K562 (cell line): ENCODE measurements at regions not wholly inside any gene's neighbourhood (a gene's known extent, or its start where the extent isn't known, plus 50 kb on each side); places are given as distances from the start of the nearest gene placed in this dataset.

Experiments
- ATAC-seq: fragments of 200-7000 bp; cut with Tn5 transposase; 3 replicates; pipeline ENCODE4 v1.9.1; 2020; ENCODE audit warnings: moderate library complexity
- BruUV-seq: library from RNA; stranded (reverse); fragments of 400-500 nt; replicated peaks from 2 replicates; lab custom pipeline; 2021; lab: Mats Ljungman, UMichigan
- CTCF ChIA-PET: fragments of 300-600 bp; formaldehyde crosslinking; extraction: SDS; loops from one replicate; lab custom pipeline; 2021; ENCODE audit warnings: low intra/inter-chr PET ratio; lab: Yijun Ruan, JAX
- POLR2A ChIA-PET: fragments of 300-600, 350-650 bp; sonication (Branson Sonifier 250); formaldehyde crosslinking; extraction: SDS; loops from one replicate; lab custom pipeline; 2021; ENCODE audit warnings: antibody characterized with exemption, inconsistent platforms; lab: Yijun Ruan, JAX
- DNase-seq, 4 experiments: peaks; one replicate each; pipeline versions ENCODE4 v3.0.0 to v3.0.0-alpha.2; 2011 to 2018; ENCODE audit warnings: low spot score in 3 of 4, mixed read lengths in 3 of 4; ENCODE audit errors: extremely low read depth in 1 of 4
- FAIRE-seq: peaks from 2 replicates; lab custom pipeline; 2011; peaks lifted over from hg19 to GRCh38; lab: Jason Lieb, UNC
- H2AFZ ChIP-seq: 2 replicates; pipeline ENCODE4 v1.6.0; 2011; ENCODE audit warnings: low read depth, low read length, control low read depth, inconsistent platforms
- H3K27ac ChIP-seq: fragments of 200-600 bp; 3 replicates; pipeline ENCODE4 v1.8.0; 2011; ENCODE audit warnings: low read depth, mild to moderate bottlenecking, control low read depth, inconsistent platforms, low read length, moderate library complexity, mixed read lengths; ENCODE audit errors: extremely low read depth
- H3K27me3 ChIP-seq, 2 experiments: fragments of 300-600 bp in 1 of 2; 2 replicates in 1 of 2; 3 replicates in 1 of 2; pipeline versions ENCODE4 v1.6.0 to v1.8.0; 2011; ENCODE audit warnings: inconsistent platforms in 2 of 2, low read length in 2 of 2, mild to moderate bottlenecking in 1 of 2, mixed read lengths in 1 of 2, moderate library complexity in 1 of 2; ENCODE audit not compliant: control insufficient read depth in 2 of 2, insufficient read depth in 2 of 2
- H3K36me3 ChIP-seq: fragments of 300-600 bp; 3 replicates; pipeline ENCODE4 v1.8.0; 2011; ENCODE audit warnings: mild to moderate bottlenecking, low read length, inconsistent platforms; ENCODE audit not compliant: control insufficient read depth, insufficient read depth
- H3K4me1 ChIP-seq, 2 experiments: fragments of 200-600 bp in 1 of 2; replicated peaks in 1 of 2; 2 replicates in 1 of 2; 3 replicates in 1 of 2; pipeline versions ENCODE4 v1.5.1 to v1.8.0; 2011; ENCODE audit warnings: inconsistent platforms in 2 of 2, low read length in 2 of 2, mild to moderate bottlenecking in 1 of 2, mixed read lengths in 1 of 2, moderate library complexity in 1 of 2; ENCODE audit not compliant: control insufficient read depth in 2 of 2, insufficient read depth in 2 of 2
- H3K4me2 ChIP-seq: 2 replicates; pipeline ENCODE4 v1.6.1; 2011; ENCODE audit warnings: low read length, control low read depth, inconsistent platforms, mixed read lengths; ENCODE audit not compliant: insufficient read depth
- H3K4me3 ChIP-seq: fragments of 200-600 bp; sonication (generic), shearing (Covaris generic); 2 replicates; pipeline ENCODE4 v1.5.1; 2016; ENCODE audit warnings: control low read depth, inconsistent platforms
- H3K79me2 ChIP-seq: fragments of 200-600 bp; 3 replicates; pipeline ENCODE4 v1.8.0; 2011; ENCODE audit warnings: low read length, inconsistent platforms; ENCODE audit not compliant: control insufficient read depth, insufficient read depth
- H3K9ac ChIP-seq, 2 experiments: 2 replicates each; pipeline versions ENCODE4 v1.6.0 to v1.6.1; 2011; ENCODE audit warnings: low read depth in 2 of 2, low read length in 2 of 2, control low read depth in 1 of 2, inconsistent platforms in 1 of 2, mild to moderate bottlenecking in 1 of 2, mixed read lengths in 1 of 2; ENCODE audit not compliant: insufficient read depth in 1 of 2
- H3K9me1 ChIP-seq: one replicate; pipeline ENCODE4 v1.6.0; 2011; ENCODE audit warnings: inconsistent platforms, mild to moderate bottlenecking, low read length, moderate library complexity; ENCODE audit not compliant: control insufficient read depth, insufficient read depth
- H3K9me3 ChIP-seq: replicated peaks from 2 replicates; pipeline ENCODE4 v1.5.1; 2011; ENCODE audit warnings: low read depth, low read length, inconsistent platforms; ENCODE audit not compliant: control insufficient read depth, insufficient read depth
- H4K20me1 ChIP-seq: replicated peaks from 2 replicates; pipeline ENCODE4 v1.6.1; 2011; ENCODE audit warnings: low read length, inconsistent platforms, mixed read lengths; ENCODE audit not compliant: control insufficient read depth, insufficient read depth
- CHAMP1 ChIP-seq: fragments of 450-650 bp; IDR thresholded peaks from 2 replicates; pipeline ENCODE4 v1.6.1; 2016; ENCODE audit warnings: mild to moderate bottlenecking
- FOXA3 ChIP-seq, 2 experiments: fragments of 450-650 bp in 1 of 2; sonication (generic) in 1 of 2; formaldehyde crosslinking; IDR thresholded peaks in 1 of 2; conservative IDR thresholded peaks in 1 of 2; 2 replicates each; pipeline versions ENCODE4 v1.4.0 to v1.8.0; 2020 to 2022; ENCODE audit warnings: mild to moderate bottlenecking in 2 of 2, missing genetic modification reagents in 1 of 2
- GTF2E2 ChIP-seq: fragments of 200-800 bp; sonication (Bioruptor generic); IDR thresholded peaks from 2 replicates; pipeline ENCODE4 v1.6.1; 2016; ENCODE audit warnings: missing genetic modification characterization, missing compliant biosample characterization
- JUN ChIP-seq, 2 experiments: sonication (generic) in 1 of 2; formaldehyde crosslinking in 1 of 2; IDR thresholded peaks; 2 replicates each; pipeline versions ENCODE4 v1.6.1 to v1.8.0; 2012 to 2022; ENCODE audit warnings: borderline replicate concordance in 2 of 2, mild to moderate bottlenecking in 2 of 2, improper control_type of control experiment in 1 of 2, low read depth in 1 of 2, low read length in 1 of 2, missing genetic modification reagents in 1 of 2
- MAX ChIP-seq: sonication (generic); formaldehyde crosslinking; IDR thresholded peaks from 2 replicates; pipeline ENCODE4 v1.9.0; 2022; ENCODE audit warnings: mild to moderate bottlenecking, missing genetic modification reagents
- MITF ChIP-seq: IDR thresholded peaks from 2 replicates; pipeline ENCODE4 v1.6.1; 2014; ENCODE audit warnings: antibody characterized with exemption
- NCOA1 ChIP-seq: fragments of 450-650 bp; IDR thresholded peaks from 2 replicates; pipeline ENCODE4 v1.6.1; 2016; ENCODE audit warnings: low read depth
- NFIC ChIP-seq: fragments of 450-650 bp; IDR thresholded peaks from 2 replicates; pipeline ENCODE4 v1.6.1; 2017; ENCODE audit warnings: mild to moderate bottlenecking, inconsistent platforms
- NFXL1 ChIP-seq: fragments of 450-650 bp; formaldehyde crosslinking; IDR thresholded peaks from 2 replicates; pipeline ENCODE4 v1.4.0; 2021; ENCODE audit warnings: mild to moderate bottlenecking
- POLR2AphosphoS2 ChIP-seq: IDR thresholded peaks from 2 replicates; pipeline ENCODE4 v1.6.1; 2012; ENCODE audit warnings: low read length, improper control_type of control experiment
- RB1 ChIP-seq: fragments of 450-650 bp; IDR thresholded peaks from 2 replicates; pipeline ENCODE4 v1.6.1; 2017; ENCODE audit warnings: low read depth, mild to moderate bottlenecking
- RBM15 ChIP-seq: fragments of 200-400 bp; formaldehyde crosslinking; IDR thresholded peaks from 2 replicates; pipeline ENCODE4 v1.6.1; 2018; ENCODE audit warnings: mild to moderate bottlenecking, low read length, moderate library complexity; ENCODE audit not compliant: insufficient read depth
- SFPQ ChIP-seq: fragments of 200-400 bp; formaldehyde crosslinking; IDR thresholded peaks from 2 replicates; pipeline ENCODE4 v1.6.1; 2017; ENCODE audit warnings: mild to moderate bottlenecking, low read depth, low read length, moderate library complexity
- TAF15 ChIP-seq: fragments of 200-400 bp; formaldehyde crosslinking; IDR thresholded peaks from 2 replicates; pipeline ENCODE4 v1.6.1; 2017; ENCODE audit warnings: mild to moderate bottlenecking, low read depth, low read length, moderate library complexity
- ZNF184 ChIP-seq: sonication (generic); formaldehyde crosslinking; IDR thresholded peaks from 2 replicates; pipeline ENCODE4 v1.5.0; 2020; ENCODE audit warnings: missing genetic modification reagents
- ZNF3 ChIP-seq: fragments of 250-450 bp; sonication (Bioruptor Pico); IDR thresholded peaks from 2 replicates; pipeline ENCODE4 v1.5.0; 2021; ENCODE audit warnings: mild to moderate bottlenecking, moderate library complexity
- WGBS: fragments of 100-300 bp; shearing (Covaris generic); methylation state at CpG from one replicate; pipeline ENCODE4 v1.1.6; 2016; ENCODE audit warnings: low coverage, mixed read lengths; ENCODE audit not compliant: insufficient coverage; ENCODE audit errors: missing lambda C conversion rate; 5-methylcytosine and 5-hydroxymethylcytosine counted together
- in situ Hi-C: fragments of 300-500 bp; cut with MboI; formaldehyde crosslinking; loops from 4 replicates; pipeline ENCODE4 v1.15.0; 2018; ENCODE audit warnings: inconsistent platforms, mixed read lengths
- intact Hi-C: fragments of 100-400 bp; cut with micrococcal nuclease; formaldehyde crosslinking; loops from 2 replicates; pipeline ENCODE4 v1.14.2; 2022

- no peak for TF ChIP-seq TAF15
- TF ChIP-seq ZNF184 (CRISPR knock-in tag) = no peak
- TF ChIP-seq NCOA1 = no peak
These were observed 441.1 kb upstream of the PCDH10 start (continued) for GRCh38 chr4:132707955-132708354.

- Histone ChIP-seq H3K79me2 (no peaks in the 10 kb centered on the region), H3K9ac (no peak overlapping the region), H3K36me3 (no peaks in the 10 kb centered on the region), H3K27ac (no peak overlapping the region), H3K4me2 (no peak overlapping the region), H3K27me3 (no peaks in the 10 kb centered on the region), H2AFZ (no peak overlapping the region), H3K9me1 (no peaks in the 10 kb centered on the region), H3K9me3 (no peaks in the 10 kb centered on the region), H4K20me1 (no peaks in the 10 kb centered on the region), H3K4me3 (no peak overlapping the region), H3K4me1 (no peaks in the 10 kb centered on the region)
- in situ Hi-C loops = no loop called here
- ATAC-seq (no peak), DNase-seq (no peak), FAIRE-seq (no peak)
- BruUV-seq = no TSS peak
- WGBS = 0% methylated on average over 1 of the region's 1 CpG
- intact Hi-C loops = no loop called here
- CTCF ChIA-PET = no interaction called here
- POLR2A ChIA-PET = no interaction called here
- TF ChIP-seq ZNF3 (CRISPR knock-in tag) (no peak), MITF (no peak), JUN (IDR thresholded peaks at IDR 0.05; ENCODE audit: borderline replicate concordance, low read depth, low read length) (no peak), JUN (CRISPR knock-in tag; IDR thresholded peaks at IDR 0.05; ENCODE audit: borderline replicate concordance) (no peak), FOXA3 (CRISPR knock-in tag; conservative IDR thresholded peaks at IDR 0.05 in 1 of 2, IDR thresholded peaks at IDR 0.05 in 1 of 2) (no peak), SFPQ (no peak), NFIC (no peak), NFXL1 (CRISPR knock-in tag) (no peak), CHAMP1 (no peak), POLR2AphosphoS2 (no peak), MAX (no peak), RB1 (no peak), GTF2E2 (tag) (no peak), RBM15 (no peak)
These were observed 440.0 kb upstream of the PCDH10 start for GRCh38 chr4:132709056-132709455.
